ENCODE measurements at regions not wholly inside any gene's neighbourhood (a gene's known extent, or its start where the extent isn't known, plus 50 kb on each side); places are given as distances from the start of the nearest gene placed in this dataset.
"Not testable (repeated sequence)": the region's sequence is repeated elsewhere in the genome, so short reads cannot be mapped to it uniquely, and the experiment has no call there.

DNA sequence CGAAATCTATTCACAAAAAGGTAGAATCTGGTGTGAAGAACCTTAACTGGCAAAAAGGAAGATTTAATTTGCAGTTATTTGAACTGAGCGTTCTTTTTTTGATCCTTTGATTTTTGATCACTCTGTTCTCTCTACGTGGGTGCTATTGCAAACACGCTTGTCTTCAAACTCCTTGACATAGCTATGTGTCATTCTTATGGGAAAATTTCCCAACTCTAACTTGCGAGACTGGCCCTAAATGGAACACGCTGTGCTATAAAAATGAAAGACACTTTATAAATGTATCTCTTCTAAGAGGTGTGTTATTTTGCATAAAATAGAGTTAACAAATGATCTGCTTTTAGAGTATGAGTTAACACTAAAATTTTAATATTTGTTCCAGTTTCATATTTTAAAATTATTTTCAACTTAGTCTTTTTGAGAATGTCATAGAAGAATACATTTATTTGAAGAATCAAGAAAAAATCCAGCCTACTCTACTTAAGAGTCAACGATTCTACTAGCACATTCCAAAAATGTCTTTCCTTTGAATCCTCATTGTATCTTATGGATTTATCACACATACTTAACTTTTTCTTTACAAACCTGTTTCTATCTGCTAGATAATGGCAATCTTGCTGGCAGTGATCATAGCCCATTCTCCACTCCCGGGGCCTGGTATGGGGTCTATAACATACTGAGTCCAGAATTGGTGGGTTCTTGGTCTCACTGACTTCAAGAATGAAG, 610.0 kb upstream of the TBL1XR1 start:
- peaks cover 6% of the 10 kb centered on the region for H3K9me3 ChIP-seq (ENCODE audit: control insufficient read depth, insufficient read depth, low read length)
- TF ChIP-seq, protein P1, sequence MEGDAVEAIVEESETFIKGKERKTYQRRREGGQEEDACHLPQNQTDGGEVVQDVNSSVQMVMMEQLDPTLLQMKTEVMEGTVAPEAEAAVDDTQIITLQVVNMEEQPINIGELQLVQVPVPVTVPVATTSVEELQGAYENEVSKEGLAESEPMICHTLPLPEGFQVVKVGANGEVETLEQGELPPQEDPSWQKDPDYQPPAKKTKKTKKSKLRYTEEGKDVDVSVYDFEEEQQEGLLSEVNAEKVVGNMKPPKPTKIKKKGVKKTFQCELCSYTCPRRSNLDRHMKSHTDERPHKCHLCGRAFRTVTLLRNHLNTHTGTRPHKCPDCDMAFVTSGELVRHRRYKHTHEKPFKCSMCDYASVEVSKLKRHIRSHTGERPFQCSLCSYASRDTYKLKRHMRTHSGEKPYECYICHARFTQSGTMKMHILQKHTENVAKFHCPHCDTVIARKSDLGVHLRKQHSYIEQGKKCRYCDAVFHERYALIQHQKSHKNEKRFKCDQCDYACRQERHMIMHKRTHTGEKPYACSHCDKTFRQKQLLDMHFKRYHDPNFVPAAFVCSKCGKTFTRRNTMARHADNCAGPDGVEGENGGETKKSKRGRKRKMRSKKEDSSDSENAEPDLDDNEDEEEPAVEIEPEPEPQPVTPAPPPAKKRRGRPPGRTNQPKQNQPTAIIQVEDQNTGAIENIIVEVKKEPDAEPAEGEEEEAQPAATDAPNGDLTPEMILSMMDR (IDR thresholded peaks at IDR 0.05; ENCODE audit: low read depth, low read length) = no peak
- no peak overlapping the region for H3K27ac ChIP-seq (ENCODE audit: low read depth, low read length)
- no peak overlapping the region for H3K4me3 ChIP-seq (ENCODE audit: low read depth, low read length)
- CTCF ChIA-PET = interaction anchor here (0.7 kb wide), 1 partner anchor 421 kb away, joined by 3 read pairs; no protein-coding TSS in a partner anchor
- DNase-seq (ENCODE audit: low read depth, low spot score) = no peak
- POLR2A ChIA-PET = no interaction called here
- H3K27me3 ChIP-seq (ENCODE audit: control insufficient read depth, insufficient read depth, low read length) = no peaks in the 10 kb centered on the region

DNA sequence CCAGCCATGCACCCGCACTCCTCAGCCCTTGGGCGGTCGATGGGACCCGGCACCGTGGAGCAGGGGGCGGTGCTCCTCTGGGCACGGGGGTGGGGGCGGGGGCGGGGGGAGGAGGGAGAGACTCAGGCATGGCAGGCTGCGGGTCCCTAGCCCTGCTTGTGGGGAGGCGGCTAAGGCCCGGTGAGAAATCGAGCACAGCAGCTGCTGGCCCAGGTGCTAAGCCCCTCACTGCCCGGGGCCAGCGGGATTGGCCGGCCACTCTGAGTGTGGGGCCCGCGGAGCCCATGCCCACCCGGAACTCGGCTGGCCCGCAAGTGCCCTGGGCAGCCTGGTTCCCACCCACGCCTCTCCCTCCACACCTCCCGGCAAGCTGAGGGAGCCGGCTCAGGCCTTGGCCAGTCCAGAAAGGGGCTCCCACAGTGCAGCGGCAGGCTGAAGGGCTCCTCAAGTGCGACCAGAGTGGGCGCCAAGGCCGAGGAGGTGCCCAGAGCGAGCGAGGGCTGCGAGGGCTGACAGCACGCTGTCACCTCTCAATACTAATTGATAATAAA, 611.7 kb upstream of the TBL1XR1 start:
- H3K27ac ChIP-seq (ENCODE audit: low read depth, low read length); H3K9me3 ChIP-seq (ENCODE audit: control insufficient read depth, insufficient read depth, low read length); H3K4me3 ChIP-seq (ENCODE audit: low read depth, low read length); H3K27me3 ChIP-seq (ENCODE audit: control insufficient read depth, insufficient read depth, low read length); POLR2A ChIA-PET; DNase-seq (ENCODE audit: low read depth, low spot score): not testable (repeated sequence)
- CTCF ChIA-PET = interaction anchor here (1.6 to 3.5 kb wide), 2 partner anchors 98 to 576 kb away, joined by 3 to 12 read pairs; no protein-coding TSS in a partner anchor

DNA sequence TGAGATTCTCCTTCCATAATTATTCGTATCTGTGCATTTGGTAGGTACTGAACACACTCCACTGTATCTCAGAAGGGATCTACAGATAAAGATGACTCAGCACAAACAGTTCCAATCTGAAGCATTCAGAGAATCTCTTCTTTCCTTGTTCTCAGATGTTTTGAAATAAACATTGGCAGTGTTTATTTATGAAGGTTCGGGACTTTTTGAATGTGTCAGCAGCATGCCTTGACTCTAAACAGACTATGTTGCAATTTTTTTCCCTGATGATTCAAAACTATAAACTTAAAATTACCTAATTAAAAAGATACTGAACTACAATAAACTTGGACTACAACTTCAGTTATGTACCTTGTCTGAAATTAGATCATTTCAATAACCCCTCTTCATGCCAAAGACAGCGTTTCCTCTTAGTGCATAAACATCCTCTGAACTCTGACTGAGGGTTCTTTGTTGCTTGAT, 612.9 kb upstream of the TBL1XR1 start:
- Histone ChIP-seq H3K9me3 (ENCODE audit: control insufficient read depth, insufficient read depth, low read length) (peaks cover 6% of the 10 kb centered on the region), H3K4me3 (ENCODE audit: low read depth, low read length) (no peak overlapping the region), H3K27me3 (ENCODE audit: control insufficient read depth, insufficient read depth, low read length) (no peaks in the 10 kb centered on the region), H3K27ac (ENCODE audit: low read depth, low read length) (no peak overlapping the region)
- ChIA-PET POLR2A (no interaction called here), CTCF (interaction anchor here (1.6 to 3.5 kb wide), 2 partner anchors 96 to 575 kb away, joined by 3 to 12 read pairs; no protein-coding TSS in a partner anchor)
- TF ChIP-seq, protein P1 (IDR thresholded peaks at IDR 0.05; ENCODE audit: low read depth, low read length) = no peak
- DNase-seq (ENCODE audit: low read depth, low spot score) = peak; percentile 85

DNA sequence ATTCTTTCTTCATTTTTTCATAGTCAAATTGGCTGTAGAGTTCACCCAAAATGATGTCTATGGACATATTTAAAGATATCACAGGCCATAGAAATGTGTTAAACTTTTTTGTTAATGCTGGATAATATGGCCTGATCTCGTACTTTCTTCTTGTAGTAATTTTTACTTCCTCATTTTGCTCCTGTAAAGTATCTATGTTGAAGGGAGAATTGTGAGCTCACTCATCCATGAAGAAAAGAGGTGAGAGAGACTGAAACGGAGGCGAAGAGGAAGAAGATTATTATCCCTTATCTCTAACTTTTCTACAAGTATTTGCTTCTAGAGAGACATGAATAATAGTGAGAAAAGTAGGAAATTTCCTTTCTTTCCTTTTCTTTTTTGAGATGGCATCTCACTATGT, 613.8 kb upstream of the TBL1XR1 start:
- H3K9me3 ChIP-seq (ENCODE audit: control insufficient read depth, insufficient read depth, low read length) = peaks cover 6% of the 10 kb centered on the region
- ChIA-PET POLR2A (interaction anchor here (0.6 kb wide), 1 partner anchor 73 kb away, joined by 5 read pairs; no protein-coding TSS in a partner anchor), CTCF (interaction anchor here (3.5 kb wide), 1 partner anchor 574 kb away, joined by 12 read pairs; no protein-coding TSS in a partner anchor)
- no peak for DNase-seq (ENCODE audit: low read depth, low spot score)
- H3K27ac ChIP-seq (ENCODE audit: low read depth, low read length) = no peak overlapping the region
- H3K4me3 ChIP-seq (ENCODE audit: low read depth, low read length) = no peak overlapping the region
- TF ChIP-seq, protein P1 (IDR thresholded peaks at IDR 0.05; ENCODE audit: low read depth, low read length) = no peak
- H3K27me3 ChIP-seq (ENCODE audit: control insufficient read depth, insufficient read depth, low read length) = no peaks in the 10 kb centered on the region

DNA sequence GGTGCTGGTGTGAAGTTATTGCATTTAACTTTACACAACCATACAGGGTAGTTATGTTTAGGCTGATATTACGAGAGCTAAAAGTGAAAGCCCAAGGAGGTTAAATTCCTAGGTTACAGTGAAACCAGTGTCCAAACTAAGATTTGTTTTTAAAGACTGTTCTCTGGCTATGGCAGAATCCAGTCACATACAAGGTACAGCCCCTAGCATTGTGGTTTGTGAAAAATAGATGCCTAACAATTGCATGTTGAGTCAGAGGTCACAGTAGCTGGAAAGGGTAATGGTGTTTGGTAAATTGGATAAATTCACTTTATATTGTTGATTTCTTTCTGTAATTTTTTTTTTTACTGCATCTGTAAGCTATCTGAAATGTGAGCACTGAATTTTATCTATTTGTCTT, 614.6 kb upstream of the TBL1XR1 start:
- H3K27me3 ChIP-seq (ENCODE audit: control insufficient read depth, insufficient read depth, low read length) = no peaks in the 10 kb centered on the region
- TF ChIP-seq, protein P1 (IDR thresholded peaks at IDR 0.05; ENCODE audit: low read depth, low read length) = no peak
- no peak overlapping the region for H3K4me3 ChIP-seq (ENCODE audit: low read depth, low read length)
- CTCF ChIA-PET = interaction anchor here (3.5 kb wide), 1 partner anchor 573 kb away, joined by 12 read pairs; no protein-coding TSS in a partner anchor
- no peak overlapping the region for H3K27ac ChIP-seq (ENCODE audit: low read depth, low read length)
- POLR2A ChIA-PET = no interaction called here
- no peak for DNase-seq (ENCODE audit: low read depth, low spot score)
- H3K9me3 ChIP-seq (ENCODE audit: control insufficient read depth, insufficient read depth, low read length) = peaks cover 6% of the 10 kb centered on the region
